HG02943 (cell line): ENCODE measurements at regions not wholly inside any gene's neighbourhood (a gene's known extent, or its start where the extent isn't known, plus 50 kb on each side); places are given as distances from the start of the nearest gene placed in this dataset.

ENCODE experiments used
- ATAC-seq: cut with Tn5 transposase; IDR thresholded peaks from one replicate; pipeline ENCODE4 v1.9.1; 2021; ENCODE audit warnings: mild to moderate bottlenecking, low read depth, moderate library complexity; ENCODE audit not compliant: unreplicated experiment

DNA sequence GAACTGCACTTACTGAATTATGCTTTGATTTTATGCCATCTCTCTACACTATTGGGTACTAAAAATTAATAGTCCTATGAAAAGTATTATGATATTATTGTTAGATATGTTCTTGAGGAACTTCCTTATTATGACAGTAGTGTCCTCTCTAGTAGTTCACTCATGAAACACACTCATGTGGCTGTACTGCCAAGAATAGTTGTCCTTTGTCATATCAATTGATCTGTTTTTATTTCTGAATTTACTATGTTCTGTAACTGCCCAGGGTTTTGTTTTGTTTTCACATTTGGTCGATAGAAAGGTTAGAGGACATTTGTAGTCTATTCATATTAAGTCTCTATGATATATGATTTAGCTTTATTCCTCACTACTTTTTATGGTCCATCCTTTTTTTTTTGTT, 215.2 kb downstream of the PPARGC1A start:
- no peak for ATAC-seq

DNA sequence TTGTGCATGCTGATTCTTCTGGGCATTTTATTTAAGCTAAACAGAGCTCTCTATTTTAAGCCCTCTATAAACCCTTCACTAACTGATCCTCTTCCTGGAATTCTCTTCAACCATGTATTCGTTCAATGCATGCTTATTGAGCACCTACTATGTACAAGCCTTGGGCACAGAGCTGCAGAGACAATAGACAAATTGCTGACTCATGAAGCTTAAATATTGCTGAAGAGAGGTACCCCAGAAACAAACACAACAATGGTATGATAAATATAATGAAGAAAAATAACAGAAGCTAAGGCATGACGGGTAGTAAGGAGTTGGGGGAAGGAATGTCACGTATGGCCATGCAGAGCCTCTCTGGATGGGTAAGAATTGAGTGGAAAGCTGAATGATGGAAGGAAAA, 222.2 kb downstream of the PPARGC1A start:
- no peak for ATAC-seq

DNA sequence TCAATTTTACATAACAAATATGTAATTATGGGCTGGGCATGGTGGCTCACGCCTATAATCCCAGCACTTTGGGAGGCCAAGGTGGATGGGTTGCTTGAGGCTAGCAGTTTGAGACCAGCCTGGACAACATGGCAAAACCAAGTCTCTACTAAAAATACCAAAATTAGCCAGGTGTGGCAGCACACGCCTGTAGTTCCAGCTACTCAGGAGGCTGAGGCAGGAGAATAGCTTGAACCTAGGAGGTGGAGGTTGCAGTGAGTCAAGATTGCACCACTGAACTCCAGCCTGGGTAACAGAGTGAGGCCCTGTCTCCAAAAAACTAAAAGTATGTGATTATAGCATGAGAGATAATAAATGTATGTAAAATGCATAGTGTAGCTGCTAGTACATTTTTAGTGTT, 229.0 kb downstream of the PPARGC1A start:
- ATAC-seq, result no peak

DNA sequence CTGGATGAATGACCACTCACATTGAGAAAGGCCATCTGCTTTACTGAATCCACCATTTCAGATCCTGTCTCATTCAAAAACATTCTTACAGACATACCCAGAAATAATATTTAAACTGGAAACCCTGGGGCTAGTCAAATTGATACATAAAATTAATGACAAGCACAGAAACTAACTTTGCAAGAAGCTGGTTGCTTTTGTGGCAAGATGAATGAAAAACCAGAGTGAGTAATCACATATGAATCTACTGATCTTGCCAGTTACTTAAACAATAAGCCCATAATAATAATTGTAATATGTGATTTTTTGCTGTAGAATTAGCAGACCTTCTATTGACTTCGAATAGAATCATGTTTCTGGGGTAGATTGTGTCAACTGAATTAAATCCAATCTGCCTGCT, 235.1 kb downstream of the PPARGC1A start:
- ATAC-seq, result no peak

DNA sequence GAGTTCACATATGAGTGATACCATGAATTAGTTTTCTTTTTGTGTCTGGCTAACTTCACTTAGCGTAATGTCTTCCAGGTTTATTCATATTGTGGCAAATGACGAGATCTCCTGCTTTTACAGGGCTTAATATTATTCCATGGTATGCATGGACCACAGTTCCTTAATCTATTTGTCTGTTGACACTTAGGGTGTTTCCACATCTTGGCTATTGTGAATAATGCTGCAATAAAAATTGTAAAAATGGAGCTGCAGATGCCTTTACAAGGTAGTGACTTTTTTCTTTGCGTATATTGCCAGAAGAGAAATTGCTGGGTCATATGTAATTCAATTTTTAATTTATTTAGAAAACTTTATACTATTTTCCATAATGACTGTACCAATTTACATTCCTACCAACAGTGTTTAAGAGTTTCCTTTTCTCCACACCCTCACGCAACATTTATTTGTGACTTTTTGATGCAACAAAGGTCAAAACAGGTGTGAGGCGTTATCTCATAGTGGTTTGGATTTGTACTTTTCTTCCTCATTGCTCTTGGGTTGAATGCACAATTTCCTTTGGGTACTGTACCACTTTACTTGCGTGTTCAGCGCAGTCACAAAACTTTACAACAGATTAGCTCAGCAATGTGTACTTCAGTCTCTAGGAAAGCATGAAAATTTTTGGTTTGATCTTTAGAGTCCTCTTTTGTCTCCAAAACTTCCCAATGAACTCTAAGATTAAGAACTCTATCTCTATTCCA, 240.8 kb downstream of the PPARGC1A start:
- ATAC-seq, result no peak

DNA sequence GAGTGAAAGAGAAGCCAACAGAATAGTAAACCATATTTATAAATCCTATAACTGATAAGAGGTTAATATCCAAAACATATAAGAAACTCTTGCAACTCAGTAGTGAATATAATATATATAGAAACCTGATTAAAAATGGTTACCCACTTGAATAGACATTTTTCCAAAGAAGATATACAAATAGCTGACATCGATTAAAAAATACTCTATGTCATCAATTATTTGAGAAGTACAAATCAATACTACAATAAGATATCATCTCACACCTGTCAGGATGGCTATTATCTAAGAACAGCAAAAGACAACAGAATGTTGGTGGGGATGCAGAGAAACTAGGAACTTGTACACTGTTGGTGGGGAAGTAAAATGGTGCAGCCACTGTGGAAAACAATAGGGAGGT, 254.4 kb downstream of the PPARGC1A start:
- ATAC-seq, result no peak

DNA sequence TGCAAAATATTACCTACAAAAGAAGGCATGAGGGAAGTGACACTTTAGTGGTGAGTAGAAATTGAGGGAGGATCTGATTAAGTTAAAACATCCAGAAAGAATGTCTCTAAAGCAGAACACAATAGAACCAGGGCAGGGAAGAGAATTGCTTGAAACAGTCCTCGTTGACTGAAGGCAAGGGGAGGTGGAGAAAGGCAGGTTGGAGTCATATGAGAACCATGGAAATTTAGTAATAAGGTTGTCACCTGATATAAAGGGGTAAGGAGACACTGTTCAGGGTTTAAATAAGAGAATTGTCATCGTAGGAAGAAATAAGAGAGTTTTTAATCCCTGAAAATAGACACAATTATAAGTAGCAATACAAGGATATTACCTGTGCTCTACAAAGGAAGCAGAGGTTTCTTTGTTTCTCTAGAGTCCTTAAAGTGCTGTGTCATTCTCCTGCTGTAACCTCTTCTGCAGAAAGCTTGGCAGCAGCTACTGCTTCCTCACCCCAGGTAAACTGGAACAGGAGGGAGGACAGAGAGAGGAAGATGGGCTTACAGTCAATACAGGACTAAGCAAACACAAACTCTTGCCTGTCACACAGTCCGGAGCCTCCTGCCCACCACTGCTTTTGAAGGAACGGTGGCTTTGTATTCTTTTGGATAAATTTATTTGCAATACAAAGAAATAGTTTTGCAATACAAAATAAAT, 258.4 kb downstream of the PPARGC1A start:
- no peak for ATAC-seq

DNA sequence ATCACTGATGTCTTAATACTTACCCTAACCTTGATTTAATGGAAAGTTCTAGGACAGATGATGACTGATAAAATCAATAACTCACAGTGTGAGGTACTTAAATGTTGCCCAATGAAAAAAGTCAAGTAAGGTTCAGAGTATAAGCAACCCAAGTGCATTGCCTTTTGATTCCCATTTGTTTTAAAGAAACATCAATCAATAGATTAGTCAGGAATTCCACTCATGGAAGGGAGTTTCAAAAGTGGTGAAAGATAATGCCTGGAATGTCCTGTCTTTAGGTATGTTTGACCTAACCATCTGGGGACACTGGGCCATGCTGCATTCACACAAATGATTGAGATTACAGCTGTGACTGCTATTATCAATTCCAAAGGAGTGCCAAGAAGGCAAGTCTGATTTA, 259.7 kb downstream of the PPARGC1A start:
- ATAC-seq, result no peak

DNA sequence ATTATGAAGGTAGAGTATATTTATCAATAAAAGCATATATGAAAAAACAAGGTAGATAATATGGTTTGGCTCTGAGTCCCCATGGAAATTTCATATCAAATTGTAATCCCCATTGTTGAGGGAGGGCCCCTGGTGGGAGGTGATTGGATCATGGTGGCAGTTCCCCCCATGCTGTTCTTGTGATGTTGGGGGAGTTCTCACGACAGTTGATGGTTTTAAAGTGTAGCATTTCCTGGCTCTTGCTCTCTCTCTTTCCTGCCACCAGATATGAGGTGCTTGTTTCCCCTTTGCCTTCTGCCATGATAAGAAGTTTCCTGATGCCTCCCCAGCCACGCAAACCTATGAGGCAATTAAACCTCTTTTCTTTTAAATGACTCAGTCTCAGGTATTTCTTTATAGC, 260.4 kb downstream of the PPARGC1A start:
- no peak for ATAC-seq

DNA sequence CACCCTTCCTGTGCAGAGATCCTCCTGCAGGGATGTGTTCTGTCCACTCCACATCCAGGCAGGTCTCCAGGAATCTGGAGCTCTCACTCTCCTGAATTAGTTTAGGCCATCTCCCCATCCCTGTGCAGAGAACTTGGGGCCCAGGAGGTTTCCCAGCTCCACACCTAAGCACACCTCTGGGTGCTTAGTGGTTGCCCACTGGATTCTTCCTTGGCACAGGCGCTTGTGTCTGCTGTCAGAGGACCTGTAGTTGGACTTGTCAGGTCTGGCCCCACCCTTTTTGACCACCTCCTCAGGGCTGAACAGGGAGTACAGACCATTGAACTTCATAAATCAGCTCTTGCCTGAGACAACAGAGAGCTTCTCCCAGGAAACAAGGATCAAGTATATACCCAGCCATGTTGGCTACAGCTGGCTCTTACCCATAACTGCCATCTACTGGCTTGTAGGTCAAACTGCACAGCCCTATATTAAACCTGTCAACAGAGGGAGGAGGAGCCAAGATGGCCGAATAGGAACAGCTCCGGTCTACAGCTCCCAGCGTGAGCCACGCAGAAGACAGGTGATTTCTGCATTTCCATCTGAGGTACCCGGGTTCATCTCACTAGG, 275.5 kb downstream of the PPARGC1A start:
- no peak for ATAC-seq

DNA sequence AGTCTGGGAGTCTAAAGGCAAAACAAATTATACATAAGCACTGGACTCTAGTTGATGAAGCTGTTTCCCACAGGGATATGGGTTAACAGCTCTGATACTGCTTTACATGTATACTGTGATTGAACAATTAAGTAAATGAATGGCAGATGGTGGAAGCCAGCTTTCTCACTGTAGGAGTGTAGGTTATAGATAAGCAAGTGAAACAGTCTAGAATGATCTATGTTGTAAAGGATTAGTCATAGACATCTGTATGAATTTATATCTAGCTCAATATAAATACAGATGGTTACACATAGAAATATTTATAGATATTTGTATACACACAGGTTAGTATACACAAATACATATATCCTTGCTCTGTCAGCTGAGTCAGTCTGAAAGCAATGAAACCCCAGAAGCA, 276.1 kb downstream of the PPARGC1A start:
- ATAC-seq, result no peak

DNA sequence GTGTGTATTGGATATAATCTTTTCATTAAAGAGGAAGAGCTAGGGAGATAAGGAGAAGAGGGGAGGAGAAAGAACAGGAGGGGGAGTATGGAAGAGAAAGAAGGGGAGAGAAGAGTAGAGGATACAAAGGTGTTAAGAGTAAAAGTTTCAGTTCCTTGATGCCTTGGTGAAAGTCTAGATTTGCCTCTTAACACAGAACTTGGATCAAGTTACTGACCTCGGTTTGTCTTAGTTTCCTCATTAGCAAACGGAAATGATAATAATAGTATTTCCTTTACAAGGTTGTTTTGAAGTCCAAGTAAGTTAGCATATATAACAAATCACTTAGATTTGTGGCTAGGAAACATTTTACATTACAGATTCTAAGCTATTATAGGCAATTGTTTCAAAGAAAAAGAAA, 287.1 kb downstream of the PPARGC1A start:
- ATAC-seq, result no peak

DNA sequence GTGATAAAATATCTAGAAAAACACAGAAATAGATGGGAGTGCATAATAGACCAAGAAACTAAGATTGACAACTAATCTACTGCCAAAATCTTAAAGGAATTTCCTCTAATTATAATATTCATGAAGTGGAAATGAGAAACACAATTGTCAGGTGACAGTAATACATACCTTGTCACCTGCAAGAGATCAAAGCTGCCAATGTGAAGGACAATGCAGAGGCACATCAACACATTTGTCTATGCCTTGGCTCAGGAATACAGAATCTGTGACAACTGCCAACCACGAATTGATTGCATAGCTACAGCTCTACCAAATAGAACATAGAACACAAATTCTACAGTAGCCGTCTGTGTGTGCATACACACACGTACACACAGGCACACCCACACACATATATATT, 295.7 kb downstream of the PPARGC1A start:
- no peak for ATAC-seq

DNA sequence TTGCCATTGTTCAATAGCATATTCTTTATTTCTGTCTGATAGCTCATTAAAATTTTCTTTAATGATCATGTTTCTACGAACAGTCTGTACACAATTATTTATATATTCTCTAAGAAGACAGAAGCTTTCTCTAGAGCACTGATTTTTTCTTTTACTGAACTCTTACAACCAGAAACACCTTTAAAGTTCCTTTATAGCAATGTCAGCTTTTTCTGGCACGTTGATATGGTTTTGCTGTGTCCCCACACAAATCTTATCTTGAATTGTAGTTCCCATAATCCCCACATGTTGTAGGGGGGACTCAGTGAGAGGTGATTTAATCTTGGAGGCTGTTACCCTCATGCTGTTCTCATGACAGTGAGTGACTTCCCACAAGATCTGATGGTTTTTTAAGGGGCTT, 299.4 kb downstream of the PPARGC1A start:
- no peak for ATAC-seq

DNA sequence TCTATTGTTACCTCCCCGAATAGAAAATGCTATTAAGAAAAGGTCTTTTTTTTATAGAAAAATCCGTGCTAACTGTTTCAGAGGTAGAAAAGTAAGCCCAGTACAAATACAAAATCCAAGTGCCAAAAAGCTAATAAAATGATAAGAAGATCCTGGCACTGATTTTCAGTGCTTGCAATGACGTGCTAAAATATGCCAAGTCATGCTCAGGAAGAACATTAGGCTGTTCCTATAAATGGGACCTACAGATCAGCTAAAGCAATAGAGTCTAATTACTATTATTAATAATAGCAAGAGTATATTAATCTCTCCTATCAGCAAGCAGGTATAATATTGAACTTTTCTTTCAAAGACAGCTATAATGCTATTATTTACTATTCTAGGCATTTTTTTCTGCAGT, 305.8 kb downstream of the PPARGC1A start:
- no peak for ATAC-seq

DNA sequence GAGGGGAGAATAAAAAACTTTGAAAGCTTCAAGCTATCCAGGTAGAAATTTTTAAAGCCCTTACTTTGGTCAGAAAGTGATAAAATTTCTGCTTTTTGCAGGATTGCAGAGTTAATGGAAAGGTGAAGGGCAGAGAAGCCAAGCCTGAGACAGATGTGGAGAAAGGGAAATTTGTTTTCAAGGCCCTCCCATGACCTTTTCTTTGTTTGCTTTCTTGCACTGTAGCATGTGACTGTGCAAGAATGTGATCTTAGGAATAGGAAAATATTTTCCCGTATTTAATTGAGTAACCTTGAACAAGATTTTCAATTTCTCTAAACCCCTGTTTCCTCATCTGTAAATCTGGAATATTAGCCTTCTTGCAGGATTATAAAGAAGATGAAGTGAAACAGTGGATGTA, 307.2 kb downstream of the PPARGC1A start:
- no peak for ATAC-seq

DNA sequence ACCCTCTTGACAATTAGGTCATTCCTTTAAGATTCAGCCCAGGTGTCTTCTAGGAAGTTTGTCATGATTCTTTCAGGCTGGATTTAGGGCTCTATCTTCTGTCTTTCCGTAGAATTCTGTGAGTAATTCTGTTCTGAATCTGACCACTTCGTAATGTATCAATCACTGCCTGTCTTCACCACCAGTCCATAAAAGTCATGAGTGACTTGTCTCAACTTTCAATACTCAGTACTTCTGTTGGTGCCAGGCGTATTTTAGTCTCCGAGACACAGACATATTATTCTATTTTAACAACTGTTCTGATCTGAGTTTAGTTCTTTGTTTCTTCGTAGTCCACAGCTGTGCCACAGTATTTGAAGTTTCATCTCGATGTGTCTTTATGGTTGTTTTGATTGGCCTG, 310.7 kb downstream of the PPARGC1A start:
- no peak for ATAC-seq

DNA sequence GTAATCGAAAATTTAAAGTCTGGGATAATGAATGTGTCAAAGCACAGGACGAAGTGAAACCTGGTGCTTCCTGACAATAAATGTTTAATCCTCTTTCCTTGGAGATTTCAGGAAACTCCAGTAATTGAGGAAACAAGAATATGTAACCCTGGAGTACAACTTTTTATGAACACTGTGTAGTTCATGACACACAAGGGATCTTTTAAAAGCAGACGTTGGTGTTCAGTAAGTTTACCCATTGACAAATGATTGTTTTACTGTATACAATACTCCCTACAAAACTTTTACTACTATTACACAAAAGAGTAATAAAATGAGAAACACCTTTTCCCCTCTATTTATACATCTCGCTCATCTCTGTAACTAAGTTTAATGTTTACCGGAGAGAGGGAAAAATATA, 312.4 kb downstream of the PPARGC1A start:
- no peak for ATAC-seq

DNA sequence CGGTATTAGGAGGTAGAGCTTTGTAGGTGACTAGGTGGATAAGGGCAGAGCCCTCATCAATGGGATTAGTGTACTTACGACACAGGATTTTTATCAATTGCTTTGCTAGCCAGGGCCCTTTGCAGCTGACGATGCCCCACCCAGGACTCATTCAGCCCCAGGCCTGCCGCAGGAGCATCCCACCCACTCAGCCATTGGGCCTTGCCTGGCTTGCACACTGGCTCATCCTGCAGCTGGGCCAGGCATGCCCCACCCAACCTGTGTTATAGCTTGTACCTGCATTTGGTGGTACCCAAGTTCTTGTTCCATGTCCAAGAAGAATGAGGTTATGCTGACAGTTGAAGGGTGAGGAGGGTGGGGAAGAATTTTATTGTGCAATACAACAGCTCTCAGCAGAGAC, 317.5 kb downstream of the PPARGC1A start:
- ATAC-seq, result no peak

DNA sequence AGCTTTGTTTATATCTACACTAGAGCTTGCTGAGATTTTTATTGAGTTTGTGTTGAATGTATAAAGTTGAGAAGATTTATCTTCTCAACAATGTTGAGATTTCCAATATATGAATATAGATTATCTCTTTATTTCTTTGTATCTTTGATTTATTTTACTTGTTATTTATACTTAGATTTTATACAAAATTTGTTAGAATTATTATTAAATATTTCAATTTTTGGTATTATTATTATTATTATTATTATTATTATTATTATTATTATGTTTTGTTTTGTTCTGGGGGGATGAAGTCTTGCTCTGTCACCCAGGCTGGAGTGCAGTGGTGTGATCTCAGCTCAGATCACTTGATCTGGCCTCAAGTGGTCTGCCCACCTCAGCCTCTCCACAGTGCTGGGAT, 322.5 kb downstream of the PPARGC1A start:
- ATAC-seq, result no peak

DNA sequence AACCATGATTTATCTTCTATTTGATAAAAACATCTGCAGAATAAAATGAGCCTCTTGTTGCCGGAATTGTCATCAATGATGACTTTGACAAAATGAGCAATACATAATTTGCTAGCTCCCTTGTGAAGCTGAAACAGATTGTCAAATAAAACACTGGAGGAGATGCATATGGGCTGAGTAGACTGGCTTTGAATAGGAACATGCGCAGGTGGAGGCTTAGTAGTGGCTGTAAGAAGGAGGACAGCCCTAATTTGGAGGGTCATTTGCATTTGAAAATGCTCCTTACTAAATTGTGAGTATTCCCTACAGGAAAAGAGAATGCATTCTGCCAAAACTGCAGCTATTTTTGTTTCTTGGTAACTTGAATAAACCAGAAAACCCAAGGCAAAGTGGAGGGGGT, 329.1 kb downstream of the PPARGC1A start:
- no peak for ATAC-seq

DNA sequence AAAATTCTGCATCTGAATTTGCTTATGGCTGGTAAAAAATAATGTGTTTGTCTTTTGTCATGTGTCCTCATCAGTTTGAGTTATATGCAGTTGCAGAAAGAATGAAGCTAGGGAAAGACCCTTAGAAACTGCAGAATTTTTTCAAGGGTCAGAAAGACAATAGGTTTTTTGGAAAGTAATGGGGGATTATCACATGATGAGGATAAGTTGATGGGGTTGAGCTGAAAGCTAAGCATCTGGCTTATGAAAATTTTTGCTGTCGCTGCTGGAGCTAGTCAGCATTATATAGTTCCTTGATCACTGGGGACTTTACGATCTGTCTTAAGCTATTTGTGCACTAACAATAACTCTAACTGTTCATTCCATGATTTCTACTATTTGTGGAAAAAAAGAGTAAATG, 331.7 kb downstream of the PPARGC1A start:
- ATAC-seq, result no peak
